H9 (cell line): ENCODE measurements at regions not wholly inside any gene's neighbourhood (a gene's known extent, or its start where the extent isn't known, plus 50 kb on each side); places are given as distances from the start of the nearest gene placed in this dataset.

Source experiments
- DNase-seq: peaks from one replicate; pipeline ENCODE4 v3.0.0-alpha.2; 2017
- H2AFZ ChIP-seq: one replicate; pipeline ENCODE4 v1.6.1; 2013; ENCODE audit warnings: mild to moderate bottlenecking, low read length, control low read depth, moderate library complexity
- H2AK5ac ChIP-seq: 2 replicates; pipeline ENCODE4 v1.6.1; 2013; ENCODE audit warnings: low read length, control low read depth, mixed read lengths; ENCODE audit not compliant: insufficient read length
- H2BK120ac ChIP-seq: one replicate; pipeline ENCODE4 v1.6.1; 2013; ENCODE audit warnings: low read depth, mild to moderate bottlenecking, low read length, control low read depth, inconsistent platforms; ENCODE audit not compliant: poor library complexity, severe bottlenecking
- H2BK12ac ChIP-seq: 2 replicates; pipeline ENCODE4 v1.6.1; 2013; ENCODE audit warnings: low read length, control low read depth, mixed read lengths, low read depth; ENCODE audit not compliant: insufficient read length
- H2BK15ac ChIP-seq: 2 replicates; pipeline ENCODE4 v1.6.1; 2013; ENCODE audit warnings: low read depth, low read length, control low read depth
- H2BK20ac ChIP-seq: one replicate; pipeline ENCODE4 v1.6.1; 2013; ENCODE audit warnings: low read depth, mild to moderate bottlenecking, low read length, control low read depth, inconsistent platforms; ENCODE audit not compliant: poor library complexity, severe bottlenecking
- H2BK5ac ChIP-seq: 2 replicates; pipeline ENCODE4 v1.6.1; 2013; ENCODE audit warnings: low read length, control low read depth, mixed read lengths; ENCODE audit not compliant: insufficient read length
- H3K14ac ChIP-seq: 2 replicates; pipeline ENCODE4 v1.6.1; 2013; ENCODE audit warnings: low read length, control low read depth; ENCODE audit not compliant: insufficient read depth
- H3K18ac ChIP-seq: 2 replicates; pipeline ENCODE4 v1.6.1; 2013; ENCODE audit warnings: low read depth, mild to moderate bottlenecking, mixed read lengths, low read length, control low read depth; ENCODE audit not compliant: insufficient read length
- H3K23ac ChIP-seq: 2 replicates; pipeline ENCODE4 v1.6.1; 2013; ENCODE audit warnings: low read length, control low read depth, mixed read lengths, low read depth; ENCODE audit not compliant: insufficient read length
- H3K23me2 ChIP-seq: 2 replicates; pipeline ENCODE4 v1.6.1; 2013; ENCODE audit warnings: low read depth, mild to moderate bottlenecking, mixed read lengths, low read length, control low read depth; ENCODE audit not compliant: insufficient read length, poor library complexity, severe bottlenecking
- H3K27ac ChIP-seq: 2 replicates; pipeline ENCODE4 v1.5.1; 2013; ENCODE audit warnings: low read length, control low read depth, mixed read lengths, low read depth; ENCODE audit not compliant: insufficient read length
- H3K27me3 ChIP-seq: 2 replicates; pipeline ENCODE4 v1.6.1; 2013; ENCODE audit warnings: low read length, control low read depth, inconsistent platforms; ENCODE audit not compliant: insufficient read depth
- H3K4ac ChIP-seq: 2 replicates; pipeline ENCODE4 v1.6.1; 2013; ENCODE audit warnings: low read depth, mild to moderate bottlenecking, control low read depth, inconsistent platforms, low read length, moderate library complexity
- H3K4me1 ChIP-seq: 2 replicates; pipeline ENCODE4 v1.6.1; 2013; ENCODE audit warnings: low read length, control low read depth, inconsistent platforms; ENCODE audit not compliant: insufficient read depth
- H3K4me2 ChIP-seq: 2 replicates; pipeline ENCODE4 v1.6.1; 2013; ENCODE audit warnings: low read length, control low read depth, mixed read lengths; ENCODE audit not compliant: insufficient read length, insufficient read depth
- H3K56ac ChIP-seq: 2 replicates; pipeline ENCODE4 v1.6.1; 2013; ENCODE audit warnings: low read depth, mild to moderate bottlenecking, mixed read lengths, low read length, control low read depth; ENCODE audit not compliant: insufficient read length
- H3K79me1 ChIP-seq: 2 replicates; pipeline ENCODE4 v1.6.1; 2013; ENCODE audit warnings: low read depth, mild to moderate bottlenecking, moderate library complexity, low read length, control low read depth, inconsistent platforms; ENCODE audit not compliant: insufficient read depth, poor library complexity, severe bottlenecking
- H3K79me2 ChIP-seq: 2 replicates; pipeline ENCODE4 v1.6.1; 2013; ENCODE audit warnings: low read length, control low read depth, inconsistent platforms; ENCODE audit not compliant: insufficient read depth
- H3K9ac ChIP-seq: 2 replicates; pipeline ENCODE4 v1.6.1; 2013; ENCODE audit warnings: low read length, control low read depth, mixed read lengths; ENCODE audit not compliant: insufficient read length; ENCODE audit errors: extremely low read depth
- H3K9me3 ChIP-seq: one replicate; pipeline ENCODE4 v1.6.1; 2013; ENCODE audit warnings: low read depth, low read length, inconsistent platforms; ENCODE audit not compliant: control insufficient read depth
- H3T11ph ChIP-seq: one replicate; pipeline ENCODE4 v1.6.1; 2013; ENCODE audit warnings: mild to moderate bottlenecking, low read length, control low read depth, inconsistent platforms
- H4K20me1 ChIP-seq: one replicate; pipeline ENCODE4 v1.6.1; 2013; ENCODE audit not compliant: control insufficient read depth, insufficient read length, insufficient read depth
- H4K5ac ChIP-seq: 2 replicates; pipeline ENCODE4 v1.6.1; 2013; ENCODE audit warnings: low read depth, mild to moderate bottlenecking, mixed read lengths, low read length, control low read depth; ENCODE audit not compliant: insufficient read length
- H4K8ac ChIP-seq: replicated peaks from 2 replicates; pipeline ENCODE4 v1.6.1; 2013; ENCODE audit warnings: low read length, control low read depth, mixed read lengths, low read depth; ENCODE audit not compliant: insufficient read length
- H4K91ac ChIP-seq: 2 replicates; pipeline ENCODE4 v1.6.1; 2013; ENCODE audit warnings: low read depth, mild to moderate bottlenecking, moderate library complexity, mixed read lengths, low read length, control low read depth; ENCODE audit not compliant: insufficient read length
- H3K27ac Mint-ChIP-seq, 3 experiments: 2 replicates in 2 of 3; 3 replicates in 1 of 3; pipeline ENCODE4 v1.8.0; 2020 to 2021; ENCODE audit warnings: mixed read lengths in 3 of 3, mild to moderate bottlenecking in 1 of 3, moderate library complexity in 1 of 3
- H3K27me3 Mint-ChIP-seq: 2 replicates; pipeline ENCODE4 v1.8.0; 2021; ENCODE audit warnings: low read depth, mild to moderate bottlenecking, moderate library complexity, mixed read lengths
- H3K36me3 Mint-ChIP-seq, 3 experiments: 2 replicates in 2 of 3; 3 replicates in 1 of 3; pipeline ENCODE4 v1.8.0; 2020 to 2021; ENCODE audit warnings: low read depth in 3 of 3, mixed read lengths in 3 of 3; ENCODE audit not compliant: insufficient read depth in 1 of 3
- H3K4me1 Mint-ChIP-seq, 2 experiments: 2 replicates each; pipeline ENCODE4 v1.8.0; 2020; ENCODE audit warnings: mixed read lengths in 2 of 2
- H3K4me3 Mint-ChIP-seq, 2 experiments: 2 replicates in 1 of 2; 3 replicates in 1 of 2; pipeline ENCODE4 v1.8.0; 2020 to 2021; ENCODE audit warnings: mild to moderate bottlenecking in 2 of 2, mixed read lengths in 2 of 2, moderate library complexity in 1 of 2
- H3K9me3 Mint-ChIP-seq, 2 experiments: 2 replicates in 1 of 2; 3 replicates in 1 of 2; pipeline ENCODE4 v1.8.0; 2020; ENCODE audit warnings: mild to moderate bottlenecking in 2 of 2, mixed read lengths in 2 of 2, moderate library complexity in 1 of 2
- CTCF ChIP-seq: fragments of 200-600 bp; sonication (generic); conservative IDR thresholded peaks from 3 replicates; pipeline ENCODE4 v1.8.0; 2021; ENCODE audit warnings: antibody characterized with exemption, mild to moderate bottlenecking
- WGBS: extraction: QIAGEN DNeasy Blood & Tissue Kit; methylation state at CpG from one replicate; pipeline ENCODE4 v1.1.7; 2013; ENCODE audit warnings: missing lambda C conversion rate, low lambda C conversion rate, mixed read lengths; ENCODE audit not compliant: insufficient read length; ENCODE audit errors: extremely low coverage; 5-methylcytosine and 5-hydroxymethylcytosine counted together

- no peak overlapping the region for H2AFZ ChIP-seq
Measured at GRCh38 chr5:126334760-126335159, 88.4 kb upstream of the GRAMD2B start.

More at GRCh38 chr5:126334760-126335159, 88.4 kb upstream of the GRAMD2B start:
- no peak overlapping the region for H2BK15ac ChIP-seq
- no peak overlapping the region for H3K18ac ChIP-seq
- no peaks in the 10 kb centered on the region for H3K79me1 ChIP-seq
- H3K9ac ChIP-seq = no peak overlapping the region
- no peak overlapping the region for H3K27ac ChIP-seq
- H3K56ac ChIP-seq = no peak overlapping the region
- no peak overlapping the region for H3T11ph ChIP-seq
- no peak overlapping the region for H4K5ac ChIP-seq
- H3K23me2 ChIP-seq = no peaks in the 10 kb centered on the region
- no peak overlapping the region for H3K4ac ChIP-seq
- no peak overlapping the region for H4K91ac ChIP-seq
- no peak overlapping the region for H2AK5ac ChIP-seq
- H3K4me1 Mint-ChIP-seq = peaks cover 6 to 14% of the 10 kb centered on the region in 2 experiments
- H2BK120ac ChIP-seq = no peak overlapping the region
- H3K4me2 ChIP-seq = no peak overlapping the region
- no peaks in the 10 kb centered on the region; the same call in none of the 2 replicates for H3K4me1 ChIP-seq
- H3K9me3 ChIP-seq = no peaks in the 10 kb centered on the region
- no peak overlapping the region for H2BK20ac ChIP-seq
- DNase-seq = no peak
- H3K9me3 Mint-ChIP-seq = no peaks in the 10 kb centered on the region
- H2BK5ac ChIP-seq = no peak overlapping the region
- no peaks in the 10 kb centered on the region for H3K79me2 ChIP-seq
- no peak overlapping the region for H3K14ac ChIP-seq
- H3K27me3 ChIP-seq = no peaks in the 10 kb centered on the region
- H3K4me3 Mint-ChIP-seq = no peak overlapping the region
- no peak overlapping the region for H2BK12ac ChIP-seq
- H3K36me3 Mint-ChIP-seq = no peaks in the 10 kb centered on the region
- H4K8ac ChIP-seq = no peak overlapping the region
- H3K27ac Mint-ChIP-seq = no peak overlapping the region
- no peaks in the 10 kb centered on the region for H3K27me3 Mint-ChIP-seq
- no peak for TF ChIP-seq CTCF
- no peak overlapping the region for H3K23ac ChIP-seq
- H4K20me1 ChIP-seq = no peaks in the 10 kb centered on the region
- WGBS = no CpG with 5 or more reads among the region's 7 CpGs
